AG08395 (cell line): ENCODE measurements at regions not wholly inside any gene's neighbourhood (a gene's known extent, or its start where the extent isn't known, plus 50 kb on each side); places are given as distances from the start of the nearest gene placed in this dataset.

ENCODE experiments used
- DNase-seq: peaks from one replicate; pipeline ENCODE4 v3.0.0; 2012; ENCODE audit warnings: mixed read lengths, low spot score

- DNase-seq: no peak
Observed at GRCh38 chr6:22670605-22671004, 101.2 kb downstream of the HDGFL1 start.

GRCh38 chr6:22673474-22673873 lies 104.1 kb downstream of the HDGFL1 start:
- DNase-seq: no peak

GRCh38 chr6:22680950-22681349 lies 111.6 kb downstream of the HDGFL1 start:
- no peak for DNase-seq

GRCh38 chr6:22681761-22682160 lies 112.4 kb downstream of the HDGFL1 start:
- no peak for DNase-seq

GRCh38 chr6:22682979-22683378 lies 113.6 kb downstream of the HDGFL1 start:
- DNase-seq: no peak

- no peak for DNase-seq
Observed at GRCh38 chr6:22690446-22690845, 121.1 kb downstream of the HDGFL1 start.

GRCh38 chr6:22694092-22694724 lies 124.8 kb downstream of the HDGFL1 start:
- DNase-seq: no peak

GRCh38 chr6:22696481-22696880 lies 127.1 kb downstream of the HDGFL1 start:
- DNase-seq: no peak

GRCh38 chr6:22697306-22697705 lies 127.9 kb downstream of the HDGFL1 start:
- DNase-seq: no peak

- no peak for DNase-seq
Observed at GRCh38 chr6:22699151-22699550, 129.8 kb downstream of the HDGFL1 start.

- no peak for DNase-seq
Observed at GRCh38 chr6:22706651-22707050, 137.3 kb downstream of the HDGFL1 start.

- DNase-seq: no peak
Observed at GRCh38 chr6:22708469-22708868, 139.1 kb downstream of the HDGFL1 start.

GRCh38 chr6:22709803-22710202 lies 140.4 kb downstream of the HDGFL1 start:
- no peak for DNase-seq

- DNase-seq: no peak
Observed at GRCh38 chr6:22716721-22717120, 147.4 kb downstream of the HDGFL1 start.

GRCh38 chr6:22717915-22718314 lies 148.5 kb downstream of the HDGFL1 start:
- no peak for DNase-seq

GRCh38 chr6:22722913-22723312 lies 153.5 kb downstream of the HDGFL1 start:
- DNase-seq: no peak

- no peak for DNase-seq
Observed at GRCh38 chr6:22726966-22727365, 157.6 kb downstream of the HDGFL1 start.

GRCh38 chr6:22727710-22728109 lies 158.3 kb downstream of the HDGFL1 start:
- DNase-seq: no peak

- DNase-seq: no peak
Observed at GRCh38 chr6:22732176-22732970, 163.0 kb downstream of the HDGFL1 start.

GRCh38 chr6:22736740-22737139 lies 167.4 kb downstream of the HDGFL1 start:
- no peak for DNase-seq

- DNase-seq: no peak
Observed at GRCh38 chr6:22737331-22737730, 168.0 kb downstream of the HDGFL1 start.

GRCh38 chr6:22738194-22738593 lies 168.8 kb downstream of the HDGFL1 start:
- no peak for DNase-seq

GRCh38 chr6:22747571-22747970 lies 178.2 kb downstream of the HDGFL1 start:
- DNase-seq: no peak

GRCh38 chr6:22748681-22749080 lies 179.3 kb downstream of the HDGFL1 start:
- no peak for DNase-seq
